ENCODE measurements at regions not wholly inside any gene's neighbourhood (a gene's known extent, or its start where the extent isn't known, plus 50 kb on each side); places are given as distances from the start of the nearest gene placed in this dataset.

DNA sequence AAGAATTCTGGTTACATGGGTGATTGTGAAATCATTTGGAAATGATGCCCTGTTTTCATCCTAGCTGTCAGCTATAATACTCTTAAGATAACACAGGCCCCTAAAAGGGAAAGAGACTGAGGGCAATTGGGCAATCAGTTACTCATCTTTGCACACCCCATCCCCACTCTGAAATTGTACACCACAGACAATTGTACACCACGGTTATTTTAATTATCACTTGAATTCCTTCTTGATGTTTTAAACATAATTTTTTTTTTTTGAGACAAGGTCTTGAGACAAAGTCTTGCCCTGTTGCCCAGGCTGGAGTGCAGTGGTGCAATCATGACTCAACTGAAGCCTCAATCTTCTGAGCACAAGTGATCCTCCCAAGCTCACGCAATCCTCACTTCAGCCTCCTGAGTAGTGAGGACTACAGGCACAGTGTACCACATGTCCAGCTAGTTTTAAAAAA, 862.4 kb upstream of the ACVR2A start:
- TF ChIP-seq, protein P1, sequence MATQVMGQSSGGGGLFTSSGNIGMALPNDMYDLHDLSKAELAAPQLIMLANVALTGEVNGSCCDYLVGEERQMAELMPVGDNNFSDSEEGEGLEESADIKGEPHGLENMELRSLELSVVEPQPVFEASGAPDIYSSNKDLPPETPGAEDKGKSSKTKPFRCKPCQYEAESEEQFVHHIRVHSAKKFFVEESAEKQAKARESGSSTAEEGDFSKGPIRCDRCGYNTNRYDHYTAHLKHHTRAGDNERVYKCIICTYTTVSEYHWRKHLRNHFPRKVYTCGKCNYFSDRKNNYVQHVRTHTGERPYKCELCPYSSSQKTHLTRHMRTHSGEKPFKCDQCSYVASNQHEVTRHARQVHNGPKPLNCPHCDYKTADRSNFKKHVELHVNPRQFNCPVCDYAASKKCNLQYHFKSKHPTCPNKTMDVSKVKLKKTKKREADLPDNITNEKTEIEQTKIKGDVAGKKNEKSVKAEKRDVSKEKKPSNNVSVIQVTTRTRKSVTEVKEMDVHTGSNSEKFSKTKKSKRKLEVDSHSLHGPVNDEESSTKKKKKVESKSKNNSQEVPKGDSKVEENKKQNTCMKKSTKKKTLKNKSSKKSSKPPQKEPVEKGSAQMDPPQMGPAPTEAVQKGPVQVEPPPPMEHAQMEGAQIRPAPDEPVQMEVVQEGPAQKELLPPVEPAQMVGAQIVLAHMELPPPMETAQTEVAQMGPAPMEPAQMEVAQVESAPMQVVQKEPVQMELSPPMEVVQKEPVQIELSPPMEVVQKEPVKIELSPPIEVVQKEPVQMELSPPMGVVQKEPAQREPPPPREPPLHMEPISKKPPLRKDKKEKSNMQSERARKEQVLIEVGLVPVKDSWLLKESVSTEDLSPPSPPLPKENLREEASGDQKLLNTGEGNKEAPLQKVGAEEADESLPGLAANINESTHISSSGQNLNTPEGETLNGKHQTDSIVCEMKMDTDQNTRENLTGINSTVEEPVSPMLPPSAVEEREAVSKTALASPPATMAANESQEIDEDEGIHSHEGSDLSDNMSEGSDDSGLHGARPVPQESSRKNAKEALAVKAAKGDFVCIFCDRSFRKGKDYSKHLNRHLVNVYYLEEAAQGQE (tag by site-specific recombination; IDR thresholded peaks at IDR 0.05): no peak
- no peak for TF ChIP-seq OSR2 (tag by site-specific recombination; IDR thresholded peaks at IDR 0.05)
- TF ChIP-seq, protein P2, sequence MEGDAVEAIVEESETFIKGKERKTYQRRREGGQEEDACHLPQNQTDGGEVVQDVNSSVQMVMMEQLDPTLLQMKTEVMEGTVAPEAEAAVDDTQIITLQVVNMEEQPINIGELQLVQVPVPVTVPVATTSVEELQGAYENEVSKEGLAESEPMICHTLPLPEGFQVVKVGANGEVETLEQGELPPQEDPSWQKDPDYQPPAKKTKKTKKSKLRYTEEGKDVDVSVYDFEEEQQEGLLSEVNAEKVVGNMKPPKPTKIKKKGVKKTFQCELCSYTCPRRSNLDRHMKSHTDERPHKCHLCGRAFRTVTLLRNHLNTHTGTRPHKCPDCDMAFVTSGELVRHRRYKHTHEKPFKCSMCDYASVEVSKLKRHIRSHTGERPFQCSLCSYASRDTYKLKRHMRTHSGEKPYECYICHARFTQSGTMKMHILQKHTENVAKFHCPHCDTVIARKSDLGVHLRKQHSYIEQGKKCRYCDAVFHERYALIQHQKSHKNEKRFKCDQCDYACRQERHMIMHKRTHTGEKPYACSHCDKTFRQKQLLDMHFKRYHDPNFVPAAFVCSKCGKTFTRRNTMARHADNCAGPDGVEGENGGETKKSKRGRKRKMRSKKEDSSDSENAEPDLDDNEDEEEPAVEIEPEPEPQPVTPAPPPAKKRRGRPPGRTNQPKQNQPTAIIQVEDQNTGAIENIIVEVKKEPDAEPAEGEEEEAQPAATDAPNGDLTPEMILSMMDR (tag by site-specific recombination; IDR thresholded peaks at IDR 0.05): no peak
- TF ChIP-seq, protein P3, sequence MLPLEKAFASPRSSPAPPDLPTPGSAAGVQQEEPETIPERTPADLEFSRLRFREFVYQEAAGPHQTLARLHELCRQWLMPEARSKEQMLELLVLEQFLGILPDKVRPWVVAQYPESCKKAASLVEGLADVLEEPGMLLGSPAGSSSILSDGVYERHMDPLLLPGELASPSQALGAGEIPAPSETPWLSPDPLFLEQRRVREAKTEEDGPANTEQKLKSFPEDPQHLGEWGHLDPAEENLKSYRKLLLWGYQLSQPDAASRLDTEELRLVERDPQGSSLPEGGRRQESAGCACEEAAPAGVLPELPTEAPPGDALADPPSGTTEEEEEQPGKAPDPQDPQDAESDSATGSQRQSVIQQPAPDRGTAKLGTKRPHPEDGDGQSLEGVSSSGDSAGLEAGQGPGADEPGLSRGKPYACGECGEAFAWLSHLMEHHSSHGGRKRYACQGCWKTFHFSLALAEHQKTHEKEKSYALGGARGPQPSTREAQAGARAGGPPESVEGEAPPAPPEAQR (tag by site-specific recombination; IDR thresholded peaks at IDR 0.05): no peak
- no peak for TF ChIP-seq ZNF600 (tag by site-specific recombination; IDR thresholded peaks at IDR 0.05)
- no peak for TF ChIP-seq ZBTB17 (tag by site-specific recombination; IDR thresholded peaks at IDR 0.05)
- TF ChIP-seq, protein P4, sequence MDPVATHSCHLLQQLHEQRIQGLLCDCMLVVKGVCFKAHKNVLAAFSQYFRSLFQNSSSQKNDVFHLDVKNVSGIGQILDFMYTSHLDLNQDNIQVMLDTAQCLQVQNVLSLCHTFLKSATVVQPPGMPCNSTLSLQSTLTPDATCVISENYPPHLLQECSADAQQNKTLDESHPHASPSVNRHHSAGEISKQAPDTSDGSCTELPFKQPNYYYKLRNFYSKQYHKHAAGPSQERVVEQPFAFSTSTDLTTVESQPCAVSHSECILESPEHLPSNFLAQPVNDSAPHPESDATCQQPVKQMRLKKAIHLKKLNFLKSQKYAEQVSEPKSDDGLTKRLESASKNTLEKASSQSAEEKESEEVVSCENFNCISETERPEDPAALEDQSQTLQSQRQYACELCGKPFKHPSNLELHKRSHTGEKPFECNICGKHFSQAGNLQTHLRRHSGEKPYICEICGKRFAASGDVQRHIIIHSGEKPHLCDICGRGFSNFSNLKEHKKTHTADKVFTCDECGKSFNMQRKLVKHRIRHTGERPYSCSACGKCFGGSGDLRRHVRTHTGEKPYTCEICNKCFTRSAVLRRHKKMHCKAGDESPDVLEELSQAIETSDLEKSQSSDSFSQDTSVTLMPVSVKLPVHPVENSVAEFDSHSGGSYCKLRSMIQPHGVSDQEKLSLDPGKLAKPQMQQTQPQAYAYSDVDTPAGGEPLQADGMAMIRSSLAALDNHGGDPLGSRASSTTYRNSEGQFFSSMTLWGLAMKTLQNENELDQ (tag by site-specific recombination; IDR thresholded peaks at IDR 0.05; ENCODE audit: low read depth): no peak
- TF ChIP-seq BCL11B (tag by site-specific recombination; IDR thresholded peaks at IDR 0.05; ENCODE audit: low read depth): no peak
- TF ChIP-seq, protein P5, sequence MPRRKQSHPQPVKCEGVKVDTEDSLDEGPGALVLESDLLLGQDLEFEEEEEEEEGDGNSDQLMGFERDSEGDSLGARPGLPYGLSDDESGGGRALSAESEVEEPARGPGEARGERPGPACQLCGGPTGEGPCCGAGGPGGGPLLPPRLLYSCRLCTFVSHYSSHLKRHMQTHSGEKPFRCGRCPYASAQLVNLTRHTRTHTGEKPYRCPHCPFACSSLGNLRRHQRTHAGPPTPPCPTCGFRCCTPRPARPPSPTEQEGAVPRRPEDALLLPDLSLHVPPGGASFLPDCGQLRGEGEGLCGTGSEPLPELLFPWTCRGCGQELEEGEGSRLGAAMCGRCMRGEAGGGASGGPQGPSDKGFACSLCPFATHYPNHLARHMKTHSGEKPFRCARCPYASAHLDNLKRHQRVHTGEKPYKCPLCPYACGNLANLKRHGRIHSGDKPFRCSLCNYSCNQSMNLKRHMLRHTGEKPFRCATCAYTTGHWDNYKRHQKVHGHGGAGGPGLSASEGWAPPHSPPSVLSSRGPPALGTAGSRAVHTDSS (tag by site-specific recombination; IDR thresholded peaks at IDR 0.05): no peak

Measured in HEK293 (cell line).